H4 (cell line): ENCODE measurements at regions not wholly inside any gene's neighbourhood (a gene's known extent, or its start where the extent isn't known, plus 50 kb on each side); places are given as distances from the start of the nearest gene placed in this dataset.

ENCODE experiments used
- DNase-seq: peaks from one replicate; pipeline ENCODE4 v3.0.0-alpha.2; 2015; ENCODE audit warnings: low spot score

DNA sequence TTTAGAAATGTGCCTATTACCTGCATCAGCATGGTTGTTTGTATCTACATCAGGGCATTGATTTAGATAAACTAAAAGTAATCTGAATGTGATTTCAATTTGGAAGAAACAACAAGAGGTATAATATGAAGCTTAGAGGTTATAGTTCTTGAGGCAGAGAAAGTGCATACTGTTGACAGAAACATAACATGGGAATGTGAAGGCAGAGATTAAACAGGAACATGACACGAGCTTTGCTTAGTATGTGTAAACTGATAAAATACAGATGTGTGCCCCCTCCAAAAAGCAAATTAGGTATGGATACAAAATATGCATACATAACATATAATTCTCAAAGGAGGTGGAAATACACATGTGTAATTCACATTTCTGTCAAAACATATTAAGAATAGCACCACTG is 1180.2 kb upstream of the ADGRL3 start:
- no peak for DNase-seq

GRCh38 chr4:60020389-60020788 is 1179.7 kb upstream of the ADGRL3 start:
- DNase-seq, result no peak

DNA sequence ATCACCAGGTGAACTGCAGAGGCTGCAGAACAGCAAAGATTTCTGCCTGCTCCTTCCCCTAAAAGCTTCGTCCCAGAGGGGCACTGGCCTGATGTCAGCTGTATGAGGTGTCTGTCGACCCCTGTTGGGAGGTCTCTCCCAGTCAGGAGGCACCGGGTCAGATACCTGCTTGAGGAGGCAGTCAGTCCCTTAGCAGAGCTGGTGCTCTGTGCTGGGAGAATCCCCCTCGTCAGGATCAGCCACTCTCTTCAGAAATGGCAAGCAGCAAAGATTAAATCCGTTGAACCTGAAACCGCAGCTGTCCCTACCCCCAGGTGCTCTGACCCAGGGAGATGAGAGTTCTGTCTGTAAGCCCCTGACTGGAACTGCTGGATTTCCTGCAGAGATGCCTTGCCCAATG is 1166.3 kb upstream of the ADGRL3 start:
- DNase-seq, result no peak

DNA sequence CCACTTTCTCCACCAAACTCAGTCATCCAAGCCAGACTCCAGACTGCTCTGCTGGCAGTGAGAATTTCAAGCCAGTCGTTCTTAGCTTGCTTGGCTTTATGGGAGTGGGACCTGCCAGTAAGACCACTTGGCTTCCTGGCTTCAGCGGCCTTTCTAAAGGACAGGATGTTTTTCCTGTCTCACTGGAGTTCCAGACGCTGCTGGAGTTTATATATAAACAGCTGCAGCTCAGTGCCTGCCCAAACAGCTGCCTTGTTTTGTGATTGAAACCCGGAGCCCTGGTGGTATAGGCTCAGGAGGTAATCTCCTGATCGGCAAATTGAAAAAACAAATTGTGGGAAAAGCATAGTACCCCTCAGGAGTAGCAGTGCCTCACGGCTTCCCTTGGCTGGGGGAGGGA is 1165.8 kb upstream of the ADGRL3 start:
- DNase-seq, result no peak

GRCh38 chr4:60039908-60040307 is 1160.2 kb upstream of the ADGRL3 start:
- no peak for DNase-seq

GRCh38 chr4:60042231-60042652 is 1157.9 kb upstream of the ADGRL3 start:
- no peak for DNase-seq

DNA sequence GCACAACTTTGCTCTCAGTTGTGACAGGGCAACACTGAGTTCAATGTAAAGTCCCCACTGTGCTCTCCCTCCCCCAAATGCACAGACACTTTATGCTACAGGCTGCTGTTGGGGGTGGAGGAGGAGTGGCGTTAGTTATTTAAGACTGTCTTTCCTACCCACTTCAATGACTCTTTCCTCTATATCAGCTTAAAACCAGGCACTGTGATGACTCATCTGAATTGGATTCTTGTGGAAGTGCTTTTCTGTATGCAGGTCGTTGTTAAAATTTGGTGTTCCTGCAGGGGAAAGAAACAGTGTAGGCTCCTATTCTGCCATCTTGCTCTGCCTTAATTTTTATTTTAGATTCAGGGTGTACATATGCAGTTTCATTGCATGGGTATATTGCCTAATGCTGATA is 1157.2 kb upstream of the ADGRL3 start:
- DNase-seq, result no peak

DNA sequence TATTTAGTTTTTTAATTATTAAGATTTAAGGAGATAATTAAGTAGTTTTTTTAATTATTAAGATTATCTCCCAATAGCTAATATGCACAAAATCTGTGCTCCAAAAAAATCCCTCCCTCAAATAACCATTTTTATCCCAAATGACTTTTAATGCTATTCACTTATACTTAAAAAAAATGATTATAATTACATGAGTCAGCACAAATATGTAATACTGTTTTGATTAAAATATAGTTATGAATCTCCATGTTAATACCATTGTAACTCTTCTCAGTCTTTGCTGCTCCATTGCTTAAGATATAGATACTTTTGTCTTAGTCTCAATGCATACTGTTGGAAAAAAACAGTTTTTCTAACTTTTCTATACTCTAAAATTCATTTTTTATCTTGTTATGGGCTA is 1121.1 kb upstream of the ADGRL3 start:
- no peak for DNase-seq

DNA sequence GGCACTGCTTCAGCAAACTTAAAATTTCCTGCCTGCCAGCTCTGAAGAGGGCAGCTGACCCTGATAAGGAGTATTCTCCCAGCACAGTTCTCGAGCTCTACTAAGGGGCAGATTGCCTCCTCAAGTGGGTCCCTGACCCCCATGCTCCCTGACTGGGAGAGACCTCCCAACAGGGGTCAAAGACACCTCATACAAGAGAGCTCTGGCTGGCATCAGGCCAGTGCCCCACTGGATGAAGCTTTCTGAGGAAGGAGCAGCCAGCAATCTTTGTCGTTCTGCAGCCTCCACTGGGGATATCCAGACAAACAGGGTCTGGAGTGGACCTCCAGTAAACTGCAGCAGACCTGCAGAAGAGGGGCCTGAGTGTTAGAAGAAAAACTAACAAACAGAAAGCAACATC is 1118.3 kb upstream of the ADGRL3 start:
- DNase-seq, result no peak

- DNase-seq, result no peak
Observed at GRCh38 chr4:60088807-60089486, 1111.2 kb upstream of the ADGRL3 start.

- DNase-seq, result no peak
Observed at GRCh38 chr4:60089546-60090273, 1110.4 kb upstream of the ADGRL3 start.

- DNase-seq, result no peak
Observed at GRCh38 chr4:60096676-60097075, 1103.5 kb upstream of the ADGRL3 start.

DNA sequence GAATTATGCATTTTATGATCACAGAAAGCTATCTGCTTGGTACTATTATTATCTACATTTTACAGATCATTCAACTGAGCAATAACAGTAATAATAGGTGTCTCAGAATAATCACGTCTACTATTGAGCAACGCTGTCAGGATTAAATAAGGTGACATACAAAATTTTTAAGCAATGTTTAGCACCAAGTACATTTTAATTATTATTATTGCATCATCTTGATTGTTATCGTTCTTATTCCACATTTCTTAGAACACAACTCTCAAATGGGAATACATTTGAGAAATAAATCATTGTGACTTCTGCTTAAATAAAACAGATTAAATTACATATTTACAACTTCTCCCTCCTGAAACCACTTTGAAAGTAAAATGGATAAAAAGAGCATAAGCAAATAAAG is 1083.5 kb upstream of the ADGRL3 start:
- DNase-seq, result no peak

GRCh38 chr4:60117726-60118323 is 1082.3 kb upstream of the ADGRL3 start:
- no peak for DNase-seq

GRCh38 chr4:60122820-60123219 is 1077.3 kb upstream of the ADGRL3 start:
- DNase-seq, result no peak

GRCh38 chr4:60128888-60129287 is 1071.2 kb upstream of the ADGRL3 start:
- DNase-seq, result no peak

- no peak for DNase-seq
Observed at GRCh38 chr4:60129740-60130139, 1070.4 kb upstream of the ADGRL3 start.

DNA sequence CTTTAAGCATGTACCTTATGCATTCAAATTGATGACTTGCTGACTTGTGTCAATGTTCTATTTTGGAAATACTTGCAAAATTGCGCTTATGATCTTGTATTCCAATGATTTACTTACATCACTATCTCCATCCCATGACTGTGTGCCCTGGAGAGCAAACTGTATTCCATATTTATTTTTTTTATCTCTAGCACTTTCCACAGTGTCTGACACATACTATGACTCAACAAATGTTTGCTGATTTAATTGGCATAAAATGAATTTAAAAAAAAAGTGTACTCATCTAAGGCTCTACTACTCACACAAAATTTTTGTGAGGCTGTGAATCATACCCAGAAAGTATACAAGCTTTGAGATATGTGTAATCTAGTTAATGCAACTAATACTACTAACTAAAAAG is 1066.8 kb upstream of the ADGRL3 start:
- peak; percentile 27 for DNase-seq

GRCh38 chr4:60134099-60134498 is 1066.0 kb upstream of the ADGRL3 start:
- no peak for DNase-seq

DNA sequence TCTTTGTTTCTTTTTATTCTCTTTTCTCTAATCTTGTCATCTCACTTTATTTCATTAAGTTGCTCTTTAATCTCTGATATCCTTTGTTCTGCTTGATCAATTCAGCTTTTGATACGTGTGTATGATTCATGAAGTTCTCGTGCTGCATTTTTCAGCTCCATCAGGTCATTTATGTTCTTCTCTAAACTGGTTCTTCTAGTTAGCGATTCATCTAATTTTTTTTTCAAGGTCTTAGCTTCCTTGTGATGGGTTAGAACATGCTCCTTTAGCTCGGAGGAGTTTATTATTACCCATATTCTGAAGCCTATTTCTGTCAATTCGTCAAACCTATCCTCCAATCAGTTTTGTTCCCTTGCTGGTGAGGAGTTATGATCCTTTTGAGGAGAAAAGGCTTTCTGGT is 1045.0 kb upstream of the ADGRL3 start:
- no peak for DNase-seq

- DNase-seq, result no peak
Observed at GRCh38 chr4:60173103-60173502, 1027.0 kb upstream of the ADGRL3 start.

DNA sequence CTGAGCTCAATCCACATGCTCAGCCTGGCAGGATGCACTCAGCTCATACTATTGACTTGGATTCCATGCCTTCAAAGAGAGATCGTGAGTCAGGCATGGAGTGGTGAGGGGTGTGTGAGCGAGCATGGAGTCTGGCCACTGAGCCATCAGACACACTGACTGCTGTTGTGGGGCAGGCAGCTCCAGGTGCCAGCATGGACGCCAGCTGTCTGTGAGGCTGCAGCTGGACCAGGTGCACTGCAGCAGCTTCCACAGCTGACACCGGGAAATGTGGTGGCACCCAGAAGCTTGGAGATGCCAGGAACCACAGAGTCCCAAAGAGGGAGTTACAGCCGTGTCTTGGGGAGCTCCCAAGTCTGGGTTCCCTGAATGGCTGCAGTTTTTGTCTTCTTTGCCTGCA is 1026.4 kb upstream of the ADGRL3 start:
- DNase-seq, result no peak

DNA sequence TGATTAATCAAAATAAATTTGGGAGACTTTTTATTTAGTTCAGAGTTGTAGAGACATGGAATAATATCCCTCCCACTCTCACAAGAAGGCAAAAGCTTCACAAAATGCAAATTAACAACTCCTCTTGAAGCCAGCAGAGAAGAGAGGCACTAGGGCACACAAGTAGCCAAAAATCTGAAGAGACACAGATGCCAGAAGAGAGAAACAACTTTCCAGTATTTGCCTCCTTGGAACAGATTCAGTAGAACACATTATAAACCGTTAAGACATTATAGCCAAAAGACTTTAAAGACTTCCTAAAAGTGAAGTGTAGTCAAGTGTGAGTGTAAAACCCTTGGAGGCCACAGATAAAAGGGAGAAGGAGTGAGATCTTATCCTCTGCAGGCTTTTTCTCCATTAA is 1024.9 kb upstream of the ADGRL3 start:
- no peak for DNase-seq
